ENCODE measurements at regions not wholly inside any gene's neighbourhood (a gene's known extent, or its start where the extent isn't known, plus 50 kb on each side); places are given as distances from the start of the nearest gene placed in this dataset.

DNA sequence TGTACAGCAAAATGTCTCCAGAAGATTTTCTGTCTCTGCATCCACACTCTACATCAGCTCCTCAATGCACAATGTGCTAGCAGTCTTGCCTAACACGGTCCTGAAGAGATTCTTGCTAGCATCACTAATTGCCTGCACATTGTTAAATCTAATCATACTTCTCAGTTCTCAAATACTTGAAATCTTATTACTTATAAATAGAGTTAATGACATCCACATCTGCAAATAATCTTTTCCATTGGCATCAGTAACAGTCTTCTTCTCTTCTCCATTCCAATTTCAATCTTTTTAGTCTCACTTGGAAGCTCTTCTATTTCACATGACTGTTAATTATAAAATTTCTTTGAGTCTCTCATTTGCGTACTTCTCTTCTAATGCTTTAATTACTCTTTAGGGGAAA is 630.5 kb upstream of the SLITRK6 start:
- no peak overlapping the region for H3K4me3 ChIP-seq
- no peak overlapping the region for H3K27ac ChIP-seq
- FAIRE-seq (no peak), DNase-seq (ENCODE audit: low read depth in 1 of 2, low spot score in 1 of 2) (no peak), ATAC-seq (no peak)
- 53% methylated on average over 2 of the region's 2 CpGs for WGBS (ENCODE audit: missing lambda C conversion rate)
- TF ChIP-seq, protein P1, sequence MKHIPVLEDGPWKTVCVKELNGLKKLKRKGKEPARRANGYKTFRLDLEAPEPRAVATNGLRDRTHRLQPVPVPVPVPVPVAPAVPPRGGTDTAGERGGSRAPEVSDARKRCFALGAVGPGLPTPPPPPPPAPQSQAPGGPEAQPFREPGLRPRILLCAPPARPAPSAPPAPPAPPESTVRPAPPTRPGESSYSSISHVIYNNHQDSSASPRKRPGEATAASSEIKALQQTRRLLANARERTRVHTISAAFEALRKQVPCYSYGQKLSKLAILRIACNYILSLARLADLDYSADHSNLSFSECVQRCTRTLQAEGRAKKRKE (CRISPR knock-in tag; IDR thresholded peaks at IDR 0.05; ENCODE audit: low read depth) = no peak
- TF ChIP-seq, protein P2, sequence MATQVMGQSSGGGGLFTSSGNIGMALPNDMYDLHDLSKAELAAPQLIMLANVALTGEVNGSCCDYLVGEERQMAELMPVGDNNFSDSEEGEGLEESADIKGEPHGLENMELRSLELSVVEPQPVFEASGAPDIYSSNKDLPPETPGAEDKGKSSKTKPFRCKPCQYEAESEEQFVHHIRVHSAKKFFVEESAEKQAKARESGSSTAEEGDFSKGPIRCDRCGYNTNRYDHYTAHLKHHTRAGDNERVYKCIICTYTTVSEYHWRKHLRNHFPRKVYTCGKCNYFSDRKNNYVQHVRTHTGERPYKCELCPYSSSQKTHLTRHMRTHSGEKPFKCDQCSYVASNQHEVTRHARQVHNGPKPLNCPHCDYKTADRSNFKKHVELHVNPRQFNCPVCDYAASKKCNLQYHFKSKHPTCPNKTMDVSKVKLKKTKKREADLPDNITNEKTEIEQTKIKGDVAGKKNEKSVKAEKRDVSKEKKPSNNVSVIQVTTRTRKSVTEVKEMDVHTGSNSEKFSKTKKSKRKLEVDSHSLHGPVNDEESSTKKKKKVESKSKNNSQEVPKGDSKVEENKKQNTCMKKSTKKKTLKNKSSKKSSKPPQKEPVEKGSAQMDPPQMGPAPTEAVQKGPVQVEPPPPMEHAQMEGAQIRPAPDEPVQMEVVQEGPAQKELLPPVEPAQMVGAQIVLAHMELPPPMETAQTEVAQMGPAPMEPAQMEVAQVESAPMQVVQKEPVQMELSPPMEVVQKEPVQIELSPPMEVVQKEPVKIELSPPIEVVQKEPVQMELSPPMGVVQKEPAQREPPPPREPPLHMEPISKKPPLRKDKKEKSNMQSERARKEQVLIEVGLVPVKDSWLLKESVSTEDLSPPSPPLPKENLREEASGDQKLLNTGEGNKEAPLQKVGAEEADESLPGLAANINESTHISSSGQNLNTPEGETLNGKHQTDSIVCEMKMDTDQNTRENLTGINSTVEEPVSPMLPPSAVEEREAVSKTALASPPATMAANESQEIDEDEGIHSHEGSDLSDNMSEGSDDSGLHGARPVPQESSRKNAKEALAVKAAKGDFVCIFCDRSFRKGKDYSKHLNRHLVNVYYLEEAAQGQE (IDR thresholded peaks at IDR 0.05) = no peak
- TF ChIP-seq, protein P3, sequence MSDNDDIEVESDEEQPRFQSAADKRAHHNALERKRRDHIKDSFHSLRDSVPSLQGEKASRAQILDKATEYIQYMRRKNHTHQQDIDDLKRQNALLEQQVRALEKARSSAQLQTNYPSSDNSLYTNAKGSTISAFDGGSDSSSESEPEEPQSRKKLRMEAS (IDR thresholded peaks at IDR 0.05) = no peak
- TF ChIP-seq MYC (IDR thresholded peaks at IDR 0.05; ENCODE audit: borderline replicate concordance, low read length) (no peak), HEYL (CRISPR knock-in tag; IDR thresholded peaks at IDR 0.05) (no peak), POLR2AphosphoS2 (conservative IDR thresholded peaks at IDR 0.05; ENCODE audit: low read length) (no peak), NPAS2 (CRISPR knock-in tag; IDR thresholded peaks at IDR 0.05; ENCODE audit: borderline replicate concordance) (no peak), CBX8 (IDR thresholded peaks at IDR 0.05) (no peak), TFCP2L1 (CRISPR knock-in tag; IDR thresholded peaks at IDR 0.05) (no peak), NFE2L2 (conservative IDR thresholded peaks at IDR 0.05; ENCODE audit: low read length) (no peak), RCOR1 (IDR thresholded peaks at IDR 0.05; ENCODE audit: low read depth, low read length) (no peak), GATA3 (IDR thresholded peaks at IDR 0.05; ENCODE audit: borderline replicate concordance) (no peak), KDM5A (IDR thresholded peaks at IDR 0.05) (no peak), ZNF302 (CRISPR knock-in tag; IDR thresholded peaks at IDR 0.05) (no peak), MAZ (IDR thresholded peaks at IDR 0.05; ENCODE audit: borderline replicate concordance, low read depth, low read length) (no peak)
- ChIA-PET CTCF (no interaction called here), POLR2A (no interaction called here)
- H3K4me2 ChIP-seq = no peak overlapping the region
- H3K9me3 ChIP-seq = no peaks in the 10 kb centered on the region
- H3K4me1 ChIP-seq = no peaks in the 10 kb centered on the region

DNA sequence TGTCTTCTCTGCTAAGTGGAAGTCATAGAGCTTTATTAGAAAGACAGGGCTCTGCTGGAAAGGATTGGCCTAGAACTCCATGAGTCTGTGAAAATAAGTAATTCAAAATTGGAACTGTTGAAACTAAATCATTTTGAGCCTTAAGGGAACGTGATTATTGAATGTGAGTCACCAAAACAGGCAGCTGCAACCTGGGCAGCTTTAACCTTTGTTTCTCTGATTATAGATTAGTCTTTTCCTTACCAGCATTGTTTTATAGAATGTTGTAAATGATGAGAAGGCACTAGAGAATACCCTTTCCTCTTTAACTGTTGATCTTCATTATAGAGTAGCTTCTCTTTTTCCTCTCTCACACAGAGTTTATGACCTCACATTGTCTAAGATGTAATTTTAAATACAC is 638.8 kb upstream of the SLITRK6 start:
- Histone ChIP-seq H3K9me3 (no peaks in the 10 kb centered on the region), H3K4me1 (no peaks in the 10 kb centered on the region), H3K4me3 (no peak overlapping the region), H3K27ac (no peak overlapping the region), H3K4me2 (no peak overlapping the region)
- FAIRE-seq (no peak), DNase-seq (ENCODE audit: low read depth in 1 of 2, low spot score in 1 of 2) (no peak), ATAC-seq (no peak)
- WGBS (ENCODE audit: missing lambda C conversion rate) = 0% methylated on average over 1 of the region's 1 CpG
- TF ChIP-seq RAD21 (conservative IDR thresholded peaks at IDR 0.05 in 1 of 2, IDR thresholded peaks at IDR 0.05 in 1 of 2) (no peak), ZNF302 (CRISPR knock-in tag; IDR thresholded peaks at IDR 0.05) (no peak), ZC3H11A (IDR thresholded peaks at IDR 0.05) (no peak), ESRRA (IDR thresholded peaks at IDR 0.05; ENCODE audit: borderline replicate concordance, low read length) (no peak), JUNB (IDR thresholded peaks at IDR 0.05) (no peak), ZFP36 (IDR thresholded peaks at IDR 0.05; ENCODE audit: borderline replicate concordance, partially characterized antibody) (no peak), KDM5A (IDR thresholded peaks at IDR 0.05) (no peak), KDM1A (IDR thresholded peaks at IDR 0.05; ENCODE audit: low read depth) (no peak), HOXB5 (CRISPR knock-in tag; IDR thresholded peaks at IDR 0.05) (no peak), CEBPB (IDR thresholded peaks at IDR 0.05) (no peak)
- TF ChIP-seq, protein P4, sequence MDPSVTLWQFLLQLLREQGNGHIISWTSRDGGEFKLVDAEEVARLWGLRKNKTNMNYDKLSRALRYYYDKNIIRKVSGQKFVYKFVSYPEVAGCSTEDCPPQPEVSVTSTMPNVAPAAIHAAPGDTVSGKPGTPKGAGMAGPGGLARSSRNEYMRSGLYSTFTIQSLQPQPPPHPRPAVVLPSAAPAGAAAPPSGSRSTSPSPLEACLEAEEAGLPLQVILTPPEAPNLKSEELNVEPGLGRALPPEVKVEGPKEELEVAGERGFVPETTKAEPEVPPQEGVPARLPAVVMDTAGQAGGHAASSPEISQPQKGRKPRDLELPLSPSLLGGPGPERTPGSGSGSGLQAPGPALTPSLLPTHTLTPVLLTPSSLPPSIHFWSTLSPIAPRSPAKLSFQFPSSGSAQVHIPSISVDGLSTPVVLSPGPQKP (IDR thresholded peaks at IDR 0.05; ENCODE audit: low read depth, low read length) = no peak
- ChIA-PET POLR2A (no interaction called here), CTCF (no interaction called here)
